Stomach (tissue), 4 donors: ENCODE measurements at regions not wholly inside any gene's neighbourhood (a gene's known extent, or its start where the extent isn't known, plus 50 kb on each side); places are given as distances from the start of the nearest gene placed in this dataset.

ENCODE experiments used
- CTCF ChIP-seq, 7 experiments: fragments of 450-650 bp in 4 of 7; fragments of 200-600 bp in 3 of 7; sonication (generic) in 3 of 7; IDR thresholded peaks; one replicate each; pipeline ENCODE4 v1.5.1; 2016 to 2019; ENCODE audit warnings: antibody characterized with exemption in 7 of 7, control low read depth in 2 of 7, mild to moderate bottlenecking in 1 of 7
- POLR2A ChIP-seq, 4 donors: fragments of 450-650 bp; IDR thresholded peaks; one replicate each; pipeline ENCODE4 v1.6.1; 2016; ENCODE audit warnings: antibody characterized with exemption in 4 of 4, control low read depth in 2 of 4, mild to moderate bottlenecking in 1 of 4, moderate library complexity in 1 of 4

GRCh38 chr16:5835876-5836275 lies 738.3 kb upstream of the EEF2KMT start:
- no peak for TF ChIP-seq CTCF (IDR thresholded peaks at IDR 0.05)
- no peak for TF ChIP-seq POLR2A (IDR thresholded peaks at IDR 0.05)
